ENCODE measurements at regions not wholly inside any gene's neighbourhood (a gene's known extent, or its start where the extent isn't known, plus 50 kb on each side); places are given as distances from the start of the nearest gene placed in this dataset.

DNA sequence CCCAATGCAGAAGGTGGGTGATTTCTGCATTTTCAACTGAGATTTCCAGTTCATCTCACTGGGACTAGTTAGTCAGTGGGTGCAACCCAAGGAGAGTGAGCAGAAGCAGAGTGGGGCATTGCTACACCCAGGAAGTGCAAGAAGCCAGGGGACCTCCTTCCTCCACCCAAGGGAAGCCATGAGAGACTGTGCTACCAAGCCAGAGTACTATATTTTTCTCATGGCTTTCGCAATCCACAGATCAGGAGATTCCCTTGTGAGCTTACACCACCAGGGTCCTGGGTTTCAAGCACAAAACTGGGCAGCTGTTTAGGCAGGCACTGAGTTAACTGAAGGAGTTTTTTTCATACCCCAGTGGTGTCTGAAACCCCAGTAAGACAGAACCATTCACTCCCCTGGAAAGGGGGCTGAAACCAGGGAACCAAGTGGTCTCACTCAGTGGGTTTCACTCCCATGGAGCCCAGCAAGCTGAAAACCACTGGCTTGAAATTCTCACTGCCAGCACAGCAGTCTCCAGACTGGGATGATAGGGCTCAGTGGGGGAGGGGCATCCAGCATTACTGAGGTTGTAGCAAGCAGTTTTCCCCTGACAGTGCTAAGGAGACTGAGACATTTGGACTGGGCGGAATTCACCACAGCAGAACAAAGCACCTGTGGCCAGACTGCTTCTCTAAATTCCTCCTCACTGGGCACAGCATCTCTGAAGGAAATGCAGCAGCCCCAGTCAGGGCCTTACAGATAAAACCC, 903.4 kb downstream of the TECRL start:
- no peaks in the 10 kb centered on the region for H3K36me3 ChIP-seq
- no peak for ATAC-seq
- intact Hi-C loops (cut with DNase I): no loop called here
- H3K9me3 ChIP-seq: peaks cover 0 to 4% of the 10 kb centered on the region in 2 donors
- H3K27ac ChIP-seq: no peak overlapping the region
- TF ChIP-seq, protein P1, sequence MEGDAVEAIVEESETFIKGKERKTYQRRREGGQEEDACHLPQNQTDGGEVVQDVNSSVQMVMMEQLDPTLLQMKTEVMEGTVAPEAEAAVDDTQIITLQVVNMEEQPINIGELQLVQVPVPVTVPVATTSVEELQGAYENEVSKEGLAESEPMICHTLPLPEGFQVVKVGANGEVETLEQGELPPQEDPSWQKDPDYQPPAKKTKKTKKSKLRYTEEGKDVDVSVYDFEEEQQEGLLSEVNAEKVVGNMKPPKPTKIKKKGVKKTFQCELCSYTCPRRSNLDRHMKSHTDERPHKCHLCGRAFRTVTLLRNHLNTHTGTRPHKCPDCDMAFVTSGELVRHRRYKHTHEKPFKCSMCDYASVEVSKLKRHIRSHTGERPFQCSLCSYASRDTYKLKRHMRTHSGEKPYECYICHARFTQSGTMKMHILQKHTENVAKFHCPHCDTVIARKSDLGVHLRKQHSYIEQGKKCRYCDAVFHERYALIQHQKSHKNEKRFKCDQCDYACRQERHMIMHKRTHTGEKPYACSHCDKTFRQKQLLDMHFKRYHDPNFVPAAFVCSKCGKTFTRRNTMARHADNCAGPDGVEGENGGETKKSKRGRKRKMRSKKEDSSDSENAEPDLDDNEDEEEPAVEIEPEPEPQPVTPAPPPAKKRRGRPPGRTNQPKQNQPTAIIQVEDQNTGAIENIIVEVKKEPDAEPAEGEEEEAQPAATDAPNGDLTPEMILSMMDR (IDR thresholded peaks at IDR 0.05): no peak
- no peaks in the 10 kb centered on the region for H3K27me3 ChIP-seq
- no peak overlapping the region for H3K4me3 ChIP-seq
- no peaks in the 10 kb centered on the region for H3K4me1 ChIP-seq
- DNase-seq: no peak

DNA sequence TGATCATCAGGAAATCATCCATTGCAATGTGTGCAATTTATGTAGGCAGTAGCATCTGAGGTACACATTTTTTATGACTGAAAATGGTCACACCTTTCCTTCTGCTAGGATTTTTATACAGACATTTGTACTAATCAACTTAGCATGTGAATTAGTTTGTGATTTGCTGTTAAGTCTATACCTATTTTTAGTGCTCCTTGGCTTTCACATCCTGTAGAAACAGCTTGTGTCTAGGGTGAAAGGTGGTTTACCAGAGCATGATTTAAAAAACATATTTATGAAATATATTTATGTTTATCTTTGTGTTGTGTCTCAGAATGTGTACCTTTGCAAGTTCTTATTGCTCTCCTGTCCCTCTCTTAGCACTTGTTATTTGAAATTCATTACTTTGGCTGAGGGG, 916.0 kb downstream of the TECRL start:
- Histone ChIP-seq H3K36me3 (no peaks in the 10 kb centered on the region), H3K4me3 (no peak overlapping the region), H3K9me3 (no peaks in the 10 kb centered on the region), H3K27me3 (no peaks in the 10 kb centered on the region), H3K4me1 (no peaks in the 10 kb centered on the region), H3K27ac (no peak overlapping the region)
- no peak for ATAC-seq
- TF ChIP-seq, protein P1 (IDR thresholded peaks at IDR 0.05): no peak
- intact Hi-C loops (cut with DNase I): no loop called here
- DNase-seq: no peak

DNA sequence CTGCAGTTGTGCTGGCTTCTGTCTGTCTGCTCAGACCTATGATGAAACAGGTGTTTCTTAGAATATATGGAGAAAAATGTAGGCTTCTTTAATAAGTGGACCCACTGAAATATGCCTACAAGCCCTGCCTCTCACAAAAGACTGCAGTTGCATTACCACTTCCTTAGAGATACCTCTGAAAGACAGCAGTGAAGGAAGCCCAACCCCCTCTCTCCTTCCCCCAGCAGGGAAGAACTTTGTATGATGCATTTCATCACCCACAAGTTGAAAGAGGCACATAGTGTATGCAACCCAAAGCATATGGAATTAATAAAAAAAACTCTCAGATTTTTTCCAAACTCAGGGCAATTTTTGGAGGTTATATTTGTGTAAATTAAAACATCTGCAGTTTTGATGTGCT, 916.7 kb downstream of the TECRL start:
- Histone ChIP-seq H3K27ac (no peak overlapping the region), H3K36me3 (no peaks in the 10 kb centered on the region), H3K4me3 (no peak overlapping the region), H3K27me3 (no peaks in the 10 kb centered on the region), H3K4me1 (no peaks in the 10 kb centered on the region), H3K9me3 (no peaks in the 10 kb centered on the region)
- TF ChIP-seq, protein P1 (IDR thresholded peaks at IDR 0.05): no peak
- DNase-seq (no peak), ATAC-seq (no peak)
- intact Hi-C loops (cut with DNase I): no loop called here

DNA sequence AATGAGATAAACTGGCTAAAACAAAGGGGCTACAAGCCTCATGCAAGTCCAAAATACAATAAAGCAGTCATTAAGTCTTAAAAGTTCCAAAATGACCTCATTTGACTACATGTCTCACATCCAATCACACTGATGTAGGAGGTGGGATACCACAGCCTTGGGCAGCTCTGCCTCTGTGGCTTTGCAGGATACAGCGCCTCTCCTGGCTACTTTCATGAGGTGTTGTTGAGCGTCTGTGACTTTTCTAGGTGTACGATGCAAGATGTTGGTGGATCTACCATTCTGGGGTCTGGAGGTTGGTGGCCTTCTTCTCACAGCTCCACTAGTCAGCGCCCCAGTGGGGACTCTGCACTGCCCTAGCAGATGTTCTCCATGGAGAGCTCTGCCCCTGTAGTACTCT, 944.9 kb downstream of the TECRL start:
- no peaks in the 10 kb centered on the region for H3K4me1 ChIP-seq
- H3K27me3 ChIP-seq: no peaks in the 10 kb centered on the region
- no peak overlapping the region for H3K27ac ChIP-seq
- ATAC-seq (no peak), DNase-seq (no peak)
- H3K9me3 ChIP-seq: peaks cover 0 to 6% of the 10 kb centered on the region in 2 donors
- TF ChIP-seq, protein P1 (IDR thresholded peaks at IDR 0.05): no peak
- H3K36me3 ChIP-seq: no peaks in the 10 kb centered on the region
- H3K4me3 ChIP-seq: no peak overlapping the region
- intact Hi-C loops (cut with DNase I): no loop called here

DNA sequence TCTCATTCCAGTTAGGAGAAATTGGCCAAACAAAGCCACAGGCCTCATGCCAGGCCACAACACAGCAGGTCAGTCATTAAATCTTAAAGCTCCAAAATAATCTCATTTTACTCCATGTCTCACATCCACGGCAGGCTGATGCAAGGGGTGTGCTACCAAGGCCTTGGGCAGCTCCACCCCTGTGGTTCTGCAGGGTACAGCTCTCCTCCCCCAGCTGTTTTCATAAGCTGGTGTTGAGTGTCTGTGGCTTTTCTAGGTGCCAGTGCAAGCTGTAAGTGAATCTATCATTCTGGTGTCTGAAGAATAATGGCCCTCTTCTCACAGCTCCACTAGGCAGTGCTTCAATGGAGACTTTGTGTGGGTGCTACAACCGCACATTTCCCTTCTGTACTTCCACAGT, 949.2 kb downstream of the TECRL start:
- H3K9me3 ChIP-seq: peaks cover 0 to 6% of the 10 kb centered on the region in 2 donors
- H3K27me3 ChIP-seq: no peaks in the 10 kb centered on the region
- no peaks in the 10 kb centered on the region for H3K36me3 ChIP-seq
- no peak for DNase-seq
- no peak overlapping the region for H3K4me3 ChIP-seq
- no peak for ATAC-seq
- intact Hi-C loops (cut with DNase I): no loop called here
- TF ChIP-seq, protein P1 (IDR thresholded peaks at IDR 0.05): no peak
- no peak overlapping the region for H3K27ac ChIP-seq
- no peaks in the 10 kb centered on the region for H3K4me1 ChIP-seq
